Activated T-cell treated with anti-CD3 and anti-CD28 coated beads, Interleukin-2, amount 50 U/mL, for 4 hours (primary cell): ENCODE measurements at regions not wholly inside any gene's neighbourhood (a gene's known extent, or its start where the extent isn't known, plus 50 kb on each side); places are given as distances from the start of the nearest gene placed in this dataset.
"Not testable (repeated sequence)": the region's sequence is repeated elsewhere in the genome, so short reads cannot be mapped to it uniquely, and the experiment has no call there.

Source experiments
- ATAC-seq, 2 donors: fragments of 200-7000 bp; cut with Tn5 transposase; one replicate each; pipeline ENCODE4 v1.10.0; 2021
- DNase-seq: peaks from one replicate; pipeline ENCODE4 v3.0.0-alpha.2; 2020
- H3K27me3 Mint-ChIP-seq: one replicate; pipeline ENCODE4 v1.8.0; 2021; ENCODE audit warnings: low read depth, mixed read lengths
- H3K36me3 Mint-ChIP-seq: one replicate; pipeline ENCODE4 v1.8.0; 2022; ENCODE audit warnings: mixed read lengths; ENCODE audit not compliant: insufficient read depth
- H3K4me1 Mint-ChIP-seq: one replicate; pipeline ENCODE4 v1.8.0; 2021; ENCODE audit warnings: low read depth, mixed read lengths
- H3K4me3 Mint-ChIP-seq: one replicate; pipeline ENCODE4 v1.8.0; 2021; ENCODE audit warnings: mild to moderate bottlenecking, moderate library complexity, mixed read lengths
- H3K9me3 Mint-ChIP-seq: one replicate; pipeline ENCODE4 v1.8.0; 2021; ENCODE audit warnings: mixed read lengths

DNA sequence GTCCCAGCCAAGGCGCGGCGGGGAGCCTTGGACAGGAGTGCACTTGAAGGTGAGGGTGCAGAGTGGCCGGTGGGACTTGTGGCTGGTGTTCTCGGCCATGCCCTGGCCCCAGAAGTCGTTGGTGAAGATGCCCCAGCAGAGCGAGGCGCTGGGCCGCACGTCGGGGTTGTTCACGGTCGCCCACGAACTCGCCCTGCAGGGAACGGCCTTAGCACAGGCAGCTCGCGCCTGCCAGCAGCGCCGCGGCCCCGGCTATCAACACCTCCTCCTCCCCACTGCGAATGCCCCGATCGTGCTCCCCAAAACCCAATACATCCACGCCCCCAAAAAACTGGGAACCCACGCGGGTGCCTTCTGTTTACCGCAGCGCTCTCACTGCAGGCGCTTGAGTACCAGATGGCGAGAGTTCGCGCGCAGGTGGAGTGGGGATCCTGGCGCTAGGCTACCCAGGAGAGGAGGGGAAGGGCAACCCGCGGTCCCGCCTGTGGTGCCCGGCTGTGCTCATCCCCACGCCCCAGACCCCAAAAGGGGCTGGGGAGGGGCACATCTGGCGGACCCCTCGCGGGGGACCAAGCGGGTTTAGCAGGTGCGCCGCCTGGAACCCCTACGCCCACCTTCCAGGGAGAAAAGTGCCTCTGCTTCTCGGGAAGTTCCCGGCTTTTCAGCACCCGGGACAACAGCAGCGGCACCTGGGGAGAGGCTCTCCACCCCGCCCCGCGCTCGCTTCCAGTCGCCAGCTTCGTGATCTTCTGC is 386.3 kb upstream of the TMTC1 start:
- Mint-ChIP-seq H3K4me1 (no peaks in the 10 kb centered on the region), H3K36me3 (no peaks in the 10 kb centered on the region), H3K4me3 (no peak overlapping the region), H3K9me3 (no peaks in the 10 kb centered on the region), H3K27me3 (peaks cover 7% of the 10 kb centered on the region)
- peak in 1 of 2 donors; percentile 30 for ATAC-seq
- no peak for DNase-seq

DNA sequence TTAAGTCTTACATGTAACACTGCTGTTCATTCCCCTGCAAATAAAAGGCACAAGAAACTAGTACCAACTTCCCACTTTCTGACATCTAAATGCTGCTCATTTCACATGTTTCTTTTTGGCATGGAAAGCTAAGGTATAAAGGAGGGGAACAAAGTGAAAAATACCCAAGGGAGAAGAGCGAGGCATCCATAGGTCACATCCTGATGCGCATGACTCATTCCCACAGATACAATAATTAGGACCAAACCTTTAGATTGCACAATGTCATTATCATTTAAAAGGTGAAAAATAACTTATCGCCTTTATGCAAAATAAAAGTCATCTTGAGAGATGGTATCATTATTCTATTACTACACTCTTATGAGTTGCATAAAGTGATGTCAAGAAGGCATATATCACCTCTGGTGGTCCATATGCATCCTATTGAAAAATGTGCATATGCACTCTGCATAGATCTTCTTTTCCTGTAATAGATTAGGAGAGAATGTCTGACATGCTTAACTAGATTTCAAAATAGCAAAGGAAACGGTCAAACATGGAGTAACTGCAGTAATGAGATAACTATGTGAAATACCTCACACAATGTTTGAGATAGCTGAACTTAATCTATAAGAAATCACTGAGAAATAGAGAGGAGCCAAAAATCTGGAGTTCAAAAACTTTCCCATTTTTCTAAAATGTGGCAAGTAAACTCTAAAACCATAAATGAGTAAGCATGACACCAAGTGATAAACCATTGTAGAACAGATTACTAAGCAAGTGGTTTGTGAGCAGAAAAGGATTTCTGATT is 382.5 kb upstream of the TMTC1 start:
- Mint-ChIP-seq H3K36me3 (no peaks in the 10 kb centered on the region), H3K4me1 (no peaks in the 10 kb centered on the region), H3K27me3 (peaks cover 5% of the 10 kb centered on the region), H3K4me3 (no peak overlapping the region), H3K9me3 (no peaks in the 10 kb centered on the region)
- ATAC-seq, result no peak
- DNase-seq, result no peak

DNA sequence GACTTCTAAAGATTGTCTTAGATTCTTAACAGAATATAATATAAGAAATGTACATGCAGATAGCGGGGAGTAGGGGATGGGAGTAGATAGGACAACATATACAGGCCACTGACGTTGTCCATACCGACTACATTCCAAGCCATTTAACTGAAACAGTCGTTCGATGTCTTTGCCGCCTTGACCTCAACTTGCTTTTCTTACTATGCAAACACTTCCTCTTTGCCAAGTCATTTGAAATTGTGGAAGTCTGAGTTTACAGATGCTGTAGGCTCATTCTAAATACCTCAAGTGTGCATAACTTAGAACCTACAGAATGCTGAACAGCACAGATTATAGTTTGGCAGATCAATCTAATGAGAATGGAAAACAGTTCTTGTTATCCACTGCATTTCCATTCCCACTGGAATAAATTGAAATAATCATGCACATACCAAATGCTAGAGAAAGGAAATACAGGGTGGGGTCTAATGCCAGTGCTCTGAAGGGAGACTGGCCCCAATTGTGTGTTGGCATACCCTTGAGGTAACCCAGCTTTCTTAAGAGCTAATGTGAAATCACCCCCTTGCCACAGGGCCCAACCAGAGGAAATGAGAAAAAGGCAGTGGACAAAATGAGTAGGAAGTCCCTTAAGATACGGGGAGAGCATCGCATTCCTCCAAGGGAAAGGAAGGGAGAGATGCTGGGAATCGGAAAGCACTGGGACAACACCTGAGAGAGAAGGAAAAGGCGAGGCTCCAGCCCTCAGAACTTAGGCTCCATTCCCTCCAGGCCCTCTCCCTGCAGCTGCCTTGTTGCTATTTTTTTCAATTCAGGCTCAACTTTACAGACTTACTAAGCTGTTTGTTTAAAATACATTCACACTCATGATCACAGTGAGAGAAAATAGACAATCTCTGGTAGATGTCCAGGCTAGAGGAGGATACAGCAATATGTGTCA is 380.9 kb upstream of the TMTC1 start:
- H3K27me3 Mint-ChIP-seq, result no peaks in the 10 kb centered on the region
- ATAC-seq (no peak), DNase-seq (no peak)
- H3K4me1 Mint-ChIP-seq, result no peaks in the 10 kb centered on the region
- no peaks in the 10 kb centered on the region for H3K36me3 Mint-ChIP-seq
- no peaks in the 10 kb centered on the region for H3K9me3 Mint-ChIP-seq
- H3K4me3 Mint-ChIP-seq, result no peak overlapping the region

DNA sequence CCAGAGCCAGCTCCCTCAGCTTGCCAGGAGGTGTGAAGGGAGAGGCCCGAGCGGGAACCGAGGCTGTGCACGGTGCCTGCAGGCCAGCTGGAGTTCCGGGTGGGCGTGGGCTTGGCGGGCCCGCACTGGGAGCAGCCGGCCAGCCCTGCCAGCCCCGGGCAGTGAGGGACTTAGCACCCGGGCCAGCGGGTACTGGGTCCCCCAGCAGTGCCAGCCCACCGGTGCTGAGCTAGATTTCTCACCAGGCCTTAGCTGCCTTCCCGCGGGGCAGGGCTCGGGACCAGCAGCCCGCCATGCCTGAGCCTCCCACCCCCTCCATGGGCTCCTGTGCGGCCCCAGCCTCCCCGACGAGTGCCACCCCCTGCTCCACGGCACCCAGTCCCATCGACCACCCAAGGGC is 373.1 kb upstream of the TMTC1 start:
- not testable (repeated sequence) for H3K27me3 Mint-ChIP-seq

DNA sequence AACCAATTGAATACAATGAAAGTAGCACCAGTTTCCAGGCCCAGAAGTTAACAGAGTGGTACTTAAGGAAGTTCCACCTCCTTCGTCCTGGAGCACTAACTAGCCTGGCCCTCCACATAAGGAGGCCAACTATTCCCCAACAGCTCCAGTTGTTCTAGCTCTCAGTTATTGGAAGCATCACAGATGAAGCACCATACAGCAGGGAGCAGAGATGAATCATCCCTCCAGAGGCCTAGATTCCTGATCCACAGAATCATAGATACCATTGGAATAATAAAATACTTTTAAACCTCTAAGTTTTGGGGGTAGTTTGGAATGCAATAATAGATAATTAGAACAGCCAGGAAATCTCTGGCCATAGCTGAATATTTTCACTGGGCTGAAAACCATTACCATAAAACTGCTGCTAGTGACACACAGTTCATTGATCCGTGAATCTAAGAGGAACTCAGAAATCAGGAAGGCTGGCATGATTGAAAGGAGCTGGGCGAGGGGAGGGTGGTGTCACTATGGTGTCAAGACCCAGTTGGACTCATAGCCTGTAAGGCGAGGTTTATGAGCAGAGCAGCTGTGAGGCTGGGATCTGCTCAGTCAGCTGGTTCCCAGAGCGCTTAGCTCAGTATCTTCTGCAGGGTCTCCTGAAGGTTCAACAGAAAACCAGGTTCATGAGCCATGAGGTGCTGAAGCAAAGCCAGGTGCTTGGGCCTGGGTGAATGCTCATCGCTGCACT is 371.4 kb upstream of the TMTC1 start:
- no peaks in the 10 kb centered on the region for H3K27me3 Mint-ChIP-seq
- DNase-seq (no peak), ATAC-seq (no peak)
- no peaks in the 10 kb centered on the region for H3K4me1 Mint-ChIP-seq
- H3K36me3 Mint-ChIP-seq, result no peaks in the 10 kb centered on the region
- H3K4me3 Mint-ChIP-seq, result no peak overlapping the region
- peaks cover 9% of the 10 kb centered on the region for H3K9me3 Mint-ChIP-seq

More for the DNA sequence above, 373.1 kb upstream of the TMTC1 start:
- H3K36me3 Mint-ChIP-seq, H3K4me1 Mint-ChIP-seq, ATAC-seq, H3K4me3 Mint-ChIP-seq, H3K9me3 Mint-ChIP-seq, DNase-seq: not testable (repeated sequence)

DNA sequence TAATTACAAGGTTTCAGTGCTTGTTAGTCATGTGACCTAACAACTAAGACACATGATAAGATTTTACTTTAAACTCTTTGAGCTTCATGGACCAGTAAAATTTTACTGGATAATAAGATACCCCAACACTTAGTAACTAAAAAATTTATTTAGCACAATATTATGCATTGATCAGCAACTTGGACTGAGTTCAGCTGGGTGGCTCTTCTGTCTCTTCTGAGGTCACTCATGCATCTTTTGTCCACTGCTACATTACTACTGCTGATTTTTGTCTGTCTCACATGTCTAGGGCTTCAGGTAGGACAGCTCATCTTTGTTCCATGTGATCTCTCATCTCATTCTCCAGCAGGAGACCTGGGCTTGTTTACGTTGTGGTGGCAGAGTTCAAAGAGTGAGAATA is 370.2 kb upstream of the TMTC1 start:
- ATAC-seq (no peak), DNase-seq (no peak)
- H3K27me3 Mint-ChIP-seq, result no peaks in the 10 kb centered on the region
- no peaks in the 10 kb centered on the region for H3K36me3 Mint-ChIP-seq
- H3K4me1 Mint-ChIP-seq, result no peaks in the 10 kb centered on the region
- peaks cover 5% of the 10 kb centered on the region for H3K9me3 Mint-ChIP-seq
- no peak overlapping the region for H3K4me3 Mint-ChIP-seq

DNA sequence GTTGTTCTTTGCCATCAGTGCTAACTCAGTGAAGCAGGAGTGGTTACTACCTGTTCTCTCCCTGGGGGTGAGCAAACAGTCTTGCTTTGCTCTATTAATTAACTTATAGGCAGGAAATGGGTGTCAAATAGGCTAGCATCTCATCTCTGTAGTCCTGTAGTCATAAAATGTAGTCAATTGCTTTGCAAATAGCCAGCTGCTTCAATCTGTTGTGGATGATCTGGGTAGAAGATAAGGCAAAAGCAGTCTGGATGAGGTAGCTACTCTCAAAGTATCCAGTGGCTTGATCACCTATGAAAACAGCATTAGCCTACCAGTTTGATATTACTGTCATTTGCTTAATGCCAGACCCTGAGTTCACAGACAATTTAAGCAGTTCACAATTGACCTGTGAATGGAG is 369.0 kb upstream of the TMTC1 start:
- no peaks in the 10 kb centered on the region for H3K27me3 Mint-ChIP-seq
- H3K36me3 Mint-ChIP-seq, result no peaks in the 10 kb centered on the region
- DNase-seq (no peak), ATAC-seq (no peak)
- H3K4me3 Mint-ChIP-seq, result no peak overlapping the region
- no peaks in the 10 kb centered on the region for H3K4me1 Mint-ChIP-seq
- peaks cover 4% of the 10 kb centered on the region for H3K9me3 Mint-ChIP-seq

DNA sequence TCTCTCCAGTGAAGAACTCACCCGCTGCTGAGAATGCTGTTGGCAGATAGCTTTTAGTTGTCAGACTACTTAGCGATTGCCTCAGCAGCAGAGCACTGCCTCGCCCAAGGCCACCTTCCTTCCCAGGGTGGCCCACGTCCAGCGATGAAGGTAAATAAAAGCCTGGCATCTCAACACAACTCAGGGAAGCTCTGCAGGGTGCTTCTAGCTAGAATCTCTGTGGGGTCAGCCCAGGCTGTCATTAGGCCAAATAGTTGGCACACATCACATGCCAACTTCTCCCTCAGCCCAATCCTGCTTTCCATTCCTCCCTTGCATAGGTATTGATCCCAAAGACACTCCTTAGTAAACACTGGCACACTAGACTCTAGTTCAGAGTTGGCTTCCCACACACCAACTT is 368.1 kb upstream of the TMTC1 start:
- peaks cover 4% of the 10 kb centered on the region for H3K9me3 Mint-ChIP-seq
- H3K27me3 Mint-ChIP-seq, result no peaks in the 10 kb centered on the region
- DNase-seq, result no peak
- no peaks in the 10 kb centered on the region for H3K36me3 Mint-ChIP-seq
- no peak overlapping the region for H3K4me3 Mint-ChIP-seq
- ATAC-seq, result no peak
- H3K4me1 Mint-ChIP-seq, result no peaks in the 10 kb centered on the region

DNA sequence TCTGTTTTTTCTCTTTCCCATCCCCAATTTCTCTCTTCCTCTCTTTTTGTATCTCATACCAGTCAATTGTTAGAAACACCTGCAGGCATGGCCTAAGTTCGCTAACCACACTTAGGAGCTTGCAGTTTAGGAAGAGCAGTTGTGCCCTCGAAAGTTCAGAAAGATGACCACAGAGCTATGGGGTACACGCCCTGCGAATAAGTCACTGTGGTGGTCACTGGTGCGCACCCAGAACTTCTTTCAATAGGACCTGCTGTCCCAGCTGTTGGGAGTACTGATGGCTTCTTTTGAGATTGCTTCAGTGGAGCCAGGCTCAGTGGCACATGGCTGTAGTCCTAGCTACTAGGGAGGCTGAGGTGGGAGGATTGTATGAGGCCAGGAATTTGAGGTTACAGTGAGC is 362.8 kb upstream of the TMTC1 start:
- no peak for DNase-seq
- H3K4me1 Mint-ChIP-seq, result no peaks in the 10 kb centered on the region
- H3K27me3 Mint-ChIP-seq, result no peaks in the 10 kb centered on the region
- H3K9me3 Mint-ChIP-seq, result no peaks in the 10 kb centered on the region
- no peak overlapping the region for H3K4me3 Mint-ChIP-seq
- ATAC-seq, result no peak
- H3K36me3 Mint-ChIP-seq, result no peaks in the 10 kb centered on the region

DNA sequence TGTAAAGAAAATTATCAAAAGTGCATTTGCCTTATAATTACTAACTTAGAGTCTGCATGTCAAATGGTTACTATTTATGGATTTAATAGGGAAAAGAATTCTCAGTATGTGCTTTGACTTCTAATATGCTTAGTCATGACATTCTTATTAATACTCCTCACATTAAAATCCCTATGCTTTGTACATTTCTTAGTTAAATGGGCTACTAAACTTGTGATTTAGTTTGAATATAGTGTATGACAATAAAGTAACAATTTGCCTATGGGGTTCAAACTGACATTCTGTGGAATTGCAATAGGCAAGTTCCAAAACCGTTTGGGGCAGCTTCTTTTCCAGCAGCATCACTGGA is 361.9 kb upstream of the TMTC1 start:
- Mint-ChIP-seq H3K4me1 (no peaks in the 10 kb centered on the region), H3K4me3 (no peak overlapping the region), H3K9me3 (no peaks in the 10 kb centered on the region), H3K27me3 (no peaks in the 10 kb centered on the region), H3K36me3 (no peaks in the 10 kb centered on the region)
- DNase-seq (no peak), ATAC-seq (no peak)

DNA sequence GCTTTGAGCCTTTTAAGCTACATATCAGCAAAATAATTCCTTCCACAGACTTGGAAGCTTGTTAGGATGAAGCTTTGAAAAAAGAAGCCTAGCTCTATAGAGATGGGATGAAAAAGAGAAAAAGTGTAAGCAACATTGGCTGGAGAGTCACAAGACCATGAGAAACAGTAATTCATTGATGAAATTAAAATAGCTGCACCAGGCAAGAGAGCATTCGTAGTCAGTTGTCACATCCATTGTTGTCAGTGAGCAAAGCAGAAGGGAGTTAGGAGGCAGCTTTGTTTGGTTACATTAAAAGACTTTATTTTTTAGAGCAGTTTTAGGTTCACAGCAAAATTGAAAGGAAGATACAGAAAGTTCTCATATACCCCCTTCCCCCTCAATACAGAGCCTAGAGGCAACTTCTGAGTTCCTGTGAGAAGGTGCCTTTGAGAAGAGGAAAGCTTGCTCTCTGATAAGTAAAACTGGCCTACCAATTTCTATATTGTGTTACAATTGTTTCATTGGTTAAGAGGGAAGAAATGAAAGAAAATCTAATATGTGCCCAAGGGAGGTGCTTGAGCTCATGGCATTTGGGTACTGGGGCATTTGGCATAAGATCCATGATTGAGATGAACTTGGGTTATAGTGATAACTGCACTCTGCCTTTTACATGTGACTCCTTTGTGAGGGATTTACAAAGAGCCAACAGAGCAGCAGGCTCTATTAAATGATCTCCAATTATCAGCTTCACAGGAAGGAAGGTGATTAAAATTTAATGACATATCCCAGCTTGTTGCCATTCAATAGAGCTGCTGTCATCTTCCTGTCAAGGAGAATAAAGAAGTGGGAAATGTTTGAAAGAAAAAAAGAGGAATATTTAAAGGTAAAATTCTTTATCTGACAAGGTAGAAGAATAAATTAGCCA is 361.3 kb upstream of the TMTC1 start:
- no peaks in the 10 kb centered on the region for H3K27me3 Mint-ChIP-seq
- H3K4me1 Mint-ChIP-seq, result no peaks in the 10 kb centered on the region
- ATAC-seq (no peak), DNase-seq (no peak)
- H3K36me3 Mint-ChIP-seq, result no peaks in the 10 kb centered on the region
- no peak overlapping the region for H3K4me3 Mint-ChIP-seq
- no peaks in the 10 kb centered on the region for H3K9me3 Mint-ChIP-seq

DNA sequence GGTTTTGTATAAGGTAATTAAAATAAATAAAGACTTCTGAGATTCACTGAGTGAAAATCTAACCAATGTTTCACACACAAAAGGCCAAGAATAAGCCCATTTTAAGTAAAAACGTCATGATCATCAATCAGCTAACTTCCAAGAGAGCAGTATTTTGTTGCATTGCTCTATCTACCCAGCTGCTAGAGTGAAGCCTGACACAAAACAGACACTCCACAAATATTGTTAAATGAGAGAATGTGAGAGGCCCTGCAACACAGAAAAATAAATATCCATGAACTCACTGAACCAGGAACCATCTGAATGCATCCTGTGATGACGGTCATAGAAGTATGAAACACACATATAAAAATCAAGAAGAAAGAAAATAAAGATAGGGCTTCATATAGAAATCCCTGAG is 358.6 kb upstream of the TMTC1 start:
- Mint-ChIP-seq H3K4me3 (no peak overlapping the region), H3K9me3 (no peaks in the 10 kb centered on the region), H3K27me3 (no peaks in the 10 kb centered on the region), H3K4me1 (no peaks in the 10 kb centered on the region), H3K36me3 (no peaks in the 10 kb centered on the region)
- ATAC-seq, result no peak
- DNase-seq, result no peak

DNA sequence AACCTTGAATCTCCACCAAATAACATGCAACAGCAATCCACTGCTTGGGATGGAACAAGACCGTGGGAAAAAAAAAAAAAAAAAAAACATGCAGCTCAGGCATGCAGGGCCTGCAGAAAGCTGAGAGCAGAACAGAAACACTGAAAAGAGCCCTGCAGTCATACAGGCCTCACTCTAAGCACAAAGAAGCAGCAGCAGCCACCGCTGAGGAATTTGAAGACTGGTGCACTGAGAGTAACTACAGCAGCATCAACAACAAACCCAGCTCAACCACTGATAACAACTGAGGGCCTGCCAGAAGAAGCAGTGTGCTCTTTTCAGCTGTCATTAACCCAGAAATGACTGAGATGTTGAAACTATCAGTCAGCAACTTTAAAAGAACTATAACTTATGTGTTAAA is 354.7 kb upstream of the TMTC1 start:
- Mint-ChIP-seq H3K4me3 (no peak overlapping the region), H3K9me3 (no peaks in the 10 kb centered on the region), H3K36me3 (no peaks in the 10 kb centered on the region), H3K27me3 (no peaks in the 10 kb centered on the region), H3K4me1 (no peaks in the 10 kb centered on the region)
- ATAC-seq, result no peak
- no peak for DNase-seq
